GM10266 (cell line): ENCODE measurements at regions not wholly inside any gene's neighbourhood (a gene's known extent, or its start where the extent isn't known, plus 50 kb on each side); places are given as distances from the start of the nearest gene placed in this dataset.
A peak's percentile ranks its signal among the peaks of the same experiment; 100 is the strongest.

Experiments used
- DNase-seq: peaks from one replicate; pipeline ENCODE4 v3.0.0; 2012; ENCODE audit errors: extremely low spot score
- CTCF ChIP-seq: IDR thresholded peaks from 2 replicates; pipeline ENCODE4 v1.5.1; 2012; ENCODE audit warnings: mild to moderate bottlenecking, low read depth; ENCODE audit not compliant: control insufficient read depth, insufficient read depth; ENCODE audit errors: missing control alignments

GRCh38 chr11:57100638-57101331, 81.0 kb upstream of the LRRC55 start:
- no peak for DNase-seq
- TF ChIP-seq CTCF, result no peak

GRCh38 chr11:57103899-57104605, 77.7 kb upstream of the LRRC55 start:
- no peak for TF ChIP-seq CTCF
- DNase-seq, result no peak

- TF ChIP-seq CTCF, result no peak
- DNase-seq, result no peak
These were observed 72.4 kb upstream of the LRRC55 start for GRCh38 chr11:57109331-57109730.

GRCh38 chr11:57111619-57112018, 70.1 kb upstream of the LRRC55 start:
- no peak for TF ChIP-seq CTCF
- DNase-seq, result no peak

- peak; percentile 34 for TF ChIP-seq CTCF
- peak; percentile 19 for DNase-seq
These were observed 65.1 kb upstream of the LRRC55 start for GRCh38 chr11:57116654-57117053.

- no peak for DNase-seq
- no peak for TF ChIP-seq CTCF
These were observed 61.4 kb upstream of the LRRC55 start for GRCh38 chr11:57120192-57120965.
